Stimulated activated CD8-positive, alpha-beta memory T cell treated with anti-CD3 and anti-CD28 coated beads, Interleukin-7, amount 100 ng/mL, for 1 hour (primary cell): ENCODE measurements at regions not wholly inside any gene's neighbourhood (a gene's known extent, or its start where the extent isn't known, plus 50 kb on each side); places are given as distances from the start of the nearest gene placed in this dataset.

Experiments used
- DNase-seq, 2 donors: peaks; one replicate each; pipeline ENCODE4 v3.0.0-alpha.2; 2020; ENCODE audit warnings: low read depth in 2 of 2

DNA sequence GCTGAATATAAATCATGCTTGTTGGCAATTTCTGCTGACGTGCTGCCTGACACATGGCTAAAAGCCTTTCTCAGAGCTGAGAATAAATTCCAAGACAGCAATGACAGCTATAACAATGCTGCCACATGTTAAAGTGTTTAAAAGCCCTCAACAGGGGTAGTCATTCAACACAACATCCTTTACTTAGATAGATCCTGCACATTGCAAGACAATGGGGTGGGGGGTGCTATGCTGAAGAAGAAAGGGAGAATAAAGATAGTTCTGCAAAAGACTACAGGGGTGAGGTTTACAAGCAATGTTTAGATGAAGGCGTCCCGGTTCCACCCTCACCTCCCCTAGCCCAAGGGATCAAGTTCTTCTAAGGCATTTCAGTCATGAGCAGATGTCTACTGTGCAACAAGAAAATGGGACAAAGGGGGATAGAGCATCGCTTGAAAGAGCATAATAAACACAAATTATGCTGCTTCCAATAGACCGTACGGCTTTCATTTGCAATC, 291.0 kb upstream of the ACVR2A start:
- no peak for DNase-seq

DNA sequence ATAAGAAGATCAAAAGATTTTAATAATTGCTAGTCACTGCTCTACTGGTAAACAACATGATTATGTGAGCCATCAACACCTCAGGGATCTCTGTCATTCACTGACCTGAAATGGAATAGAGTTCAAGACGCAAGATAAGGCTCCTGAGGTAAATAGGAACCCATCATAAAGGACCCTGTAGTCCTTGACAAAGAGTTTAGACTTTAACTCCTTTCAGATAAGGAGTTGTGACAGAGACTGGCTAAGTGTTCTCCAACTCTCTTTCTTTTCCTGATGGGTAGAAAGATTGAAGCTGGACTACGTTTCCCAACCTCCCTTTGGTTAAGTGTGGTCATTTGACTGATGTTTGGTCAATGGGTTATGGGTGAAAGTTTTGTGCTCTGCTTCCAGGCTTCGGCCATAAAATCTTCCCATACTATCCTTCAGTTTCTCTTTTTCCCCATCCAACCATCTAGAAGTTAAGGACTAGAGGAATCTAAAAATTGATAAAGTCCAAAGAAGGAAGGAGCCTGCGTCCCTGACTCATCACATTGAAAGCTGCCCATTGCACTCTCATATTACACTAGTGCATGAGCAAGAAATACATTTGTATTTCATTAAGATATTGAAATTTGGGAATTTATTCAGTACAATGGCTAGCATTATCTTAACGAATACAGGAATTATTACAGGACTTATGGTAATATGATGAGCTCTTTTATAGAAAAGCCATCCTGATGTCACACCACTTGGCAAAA, 293.7 kb upstream of the ACVR2A start:
- no peak for DNase-seq

DNA sequence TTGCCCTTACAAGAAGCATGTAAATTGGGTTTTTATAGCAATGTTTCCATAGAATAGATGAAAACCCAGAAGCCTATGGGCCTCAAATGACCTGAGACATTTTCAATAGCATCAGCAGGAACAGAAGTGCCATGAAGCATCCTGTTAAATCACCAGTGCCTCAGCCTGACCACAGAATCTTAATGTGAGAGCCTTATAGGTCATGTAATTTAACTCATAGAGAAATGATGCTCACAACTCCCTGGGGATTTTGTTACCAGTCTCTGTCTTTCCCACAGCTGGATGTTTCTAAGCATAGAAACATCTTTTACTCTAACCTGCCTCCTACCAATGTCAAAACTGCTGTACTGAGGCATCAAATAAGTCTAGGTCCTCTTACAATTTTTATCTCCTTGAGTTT, 295.8 kb upstream of the ACVR2A start:
- no peak for DNase-seq

DNA sequence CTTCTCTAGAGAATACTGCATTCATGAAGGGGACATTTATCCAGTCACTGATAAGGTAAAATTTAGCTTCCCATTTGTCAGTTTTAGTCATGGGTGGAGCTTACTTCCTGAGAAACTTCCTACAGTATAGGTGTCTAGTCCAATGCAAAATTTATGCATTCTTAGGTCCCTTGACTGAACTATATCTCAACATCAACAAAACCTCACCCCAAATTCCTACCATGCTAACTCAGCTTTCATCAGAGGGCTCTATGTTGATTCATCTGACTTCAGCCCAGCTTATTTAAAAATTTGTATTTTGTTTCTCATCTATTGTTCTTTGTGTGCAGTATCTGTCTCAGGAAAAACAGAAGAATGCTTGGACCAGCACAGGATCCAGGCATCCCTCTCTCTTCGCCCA, 296.4 kb upstream of the ACVR2A start:
- DNase-seq = no peak

DNA sequence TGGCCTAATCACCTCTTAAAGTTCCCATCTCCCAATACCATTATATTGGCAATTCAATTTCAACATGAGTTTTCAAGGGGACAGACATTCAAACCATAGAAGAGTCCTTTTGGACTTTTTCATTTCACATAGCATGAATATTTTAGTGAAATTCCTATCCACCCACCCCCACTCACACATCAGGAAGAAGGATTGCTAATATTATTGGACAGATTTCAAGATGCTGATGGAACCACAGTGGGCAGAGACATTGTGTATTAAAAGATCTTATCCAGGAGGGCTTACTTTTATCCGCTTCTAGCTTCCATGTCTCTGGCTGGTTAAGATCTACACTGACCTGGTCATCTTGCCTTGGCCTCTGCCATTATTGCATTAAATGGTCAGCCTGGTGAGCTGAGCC, 297.4 kb upstream of the ACVR2A start:
- DNase-seq = no peak

DNA sequence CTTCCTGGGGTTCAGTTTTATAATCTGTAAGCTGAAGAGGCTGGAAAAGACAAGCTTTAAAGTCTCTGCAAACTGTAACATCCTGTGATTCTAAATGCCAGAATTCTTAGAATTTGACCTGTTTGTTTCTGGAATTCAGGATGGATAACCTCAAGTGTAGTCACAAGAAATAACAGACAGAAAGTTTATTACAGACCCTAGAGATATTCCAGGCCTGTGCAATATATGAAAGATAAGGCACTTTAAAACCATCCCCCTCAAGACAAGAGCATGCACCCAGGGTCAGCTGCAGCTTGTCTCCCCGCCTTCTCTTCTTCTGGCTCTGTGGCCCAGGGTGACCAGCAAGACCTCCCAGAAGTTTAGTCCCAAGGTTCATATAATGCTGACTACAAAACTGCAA, 298.7 kb upstream of the ACVR2A start:
- DNase-seq = no peak

DNA sequence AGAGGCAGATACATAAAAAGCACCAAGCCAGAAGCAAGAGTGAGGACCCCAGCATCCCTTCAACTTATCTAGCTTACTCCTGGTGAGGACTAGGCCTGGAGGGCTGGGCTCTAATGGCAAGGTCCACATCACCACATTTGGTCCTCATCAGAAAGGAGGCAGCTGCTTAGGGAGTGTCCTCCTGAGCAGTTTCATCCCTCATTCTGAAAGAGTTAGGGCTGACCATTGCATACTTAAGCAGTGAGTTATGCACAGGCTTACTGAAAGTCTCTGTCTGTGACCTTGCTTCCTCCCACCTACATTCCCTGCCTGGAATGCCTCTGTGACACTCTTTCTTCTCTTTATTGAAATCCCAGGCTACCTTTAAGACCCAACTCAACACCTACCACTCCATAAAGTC, 301.8 kb upstream of the ACVR2A start:
- DNase-seq = no peak

DNA sequence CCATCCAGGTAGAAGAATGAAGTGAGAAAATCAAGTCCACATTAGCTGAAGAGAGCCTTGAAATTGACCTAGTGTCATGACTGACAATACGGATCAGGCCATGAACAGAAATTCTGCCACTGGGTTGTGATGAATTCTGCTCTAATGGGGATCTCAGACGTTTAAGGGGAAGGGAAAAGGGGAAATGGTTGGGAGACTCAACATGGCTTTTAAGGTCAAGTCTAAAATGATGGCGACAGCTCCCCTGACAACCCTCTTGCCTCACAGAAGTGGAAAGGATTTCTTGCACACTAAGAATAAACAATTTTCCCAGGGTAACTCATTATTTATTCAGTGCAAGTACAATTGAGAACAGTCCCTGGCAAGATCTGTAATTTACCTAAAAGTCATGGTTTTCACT, 302.5 kb upstream of the ACVR2A start:
- no peak for DNase-seq

DNA sequence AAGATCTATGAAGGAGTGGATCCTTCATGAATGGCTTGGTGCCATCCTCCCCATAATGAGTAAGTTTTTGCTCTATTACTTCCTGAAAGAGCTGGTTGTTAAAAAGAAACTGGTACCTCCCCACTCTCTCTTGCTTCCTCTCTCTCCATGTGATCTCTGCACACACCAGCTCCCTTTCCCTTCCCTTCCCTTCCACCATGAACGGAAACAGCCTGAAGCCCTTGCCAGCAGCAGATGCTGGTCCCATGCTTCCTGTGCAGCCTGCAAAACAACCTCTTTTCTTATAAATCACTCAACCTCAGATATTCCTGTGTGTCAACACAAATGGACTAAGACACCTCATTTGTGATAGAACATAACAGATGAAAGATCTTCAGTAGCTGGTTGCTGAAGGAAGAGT, 303.5 kb upstream of the ACVR2A start:
- DNase-seq = no peak

DNA sequence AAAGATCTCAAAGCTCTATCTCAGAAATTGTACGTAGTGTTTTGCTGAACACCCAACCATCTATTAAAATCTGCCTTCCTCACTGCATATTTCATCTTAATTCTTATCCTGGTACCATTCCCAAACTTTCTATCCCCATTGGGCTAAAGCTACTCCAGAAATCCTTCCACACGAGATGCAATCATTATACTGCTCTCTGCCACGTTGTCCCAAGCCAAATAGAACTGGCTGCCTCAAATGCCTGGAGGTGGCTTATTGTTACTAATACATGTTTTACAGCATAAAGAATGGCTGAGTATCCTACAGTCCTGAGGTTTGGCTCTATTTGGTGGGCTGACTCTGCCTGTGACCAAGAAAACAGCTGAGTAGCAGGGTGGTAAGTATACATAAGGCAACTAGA, 306.0 kb upstream of the ACVR2A start:
- DNase-seq = no peak

DNA sequence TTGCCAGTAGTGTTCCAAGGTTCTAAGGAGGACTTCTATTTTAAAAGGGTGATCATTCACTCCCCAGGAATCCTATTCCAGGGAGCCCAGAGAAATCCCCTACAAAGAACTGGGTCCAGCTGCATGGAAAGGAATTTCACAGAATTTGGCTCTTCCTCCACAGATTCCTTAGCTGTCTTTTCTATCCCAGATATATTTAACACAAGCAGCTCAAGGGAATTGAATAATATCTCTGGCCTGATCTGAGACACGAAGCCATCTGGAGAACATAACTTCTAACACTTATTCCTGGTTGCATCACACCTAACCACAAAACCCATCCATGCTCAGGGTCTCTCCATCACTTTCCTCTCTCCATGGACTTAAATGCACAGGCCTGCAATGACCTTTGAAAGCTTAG, 306.7 kb upstream of the ACVR2A start:
- DNase-seq = no peak

DNA sequence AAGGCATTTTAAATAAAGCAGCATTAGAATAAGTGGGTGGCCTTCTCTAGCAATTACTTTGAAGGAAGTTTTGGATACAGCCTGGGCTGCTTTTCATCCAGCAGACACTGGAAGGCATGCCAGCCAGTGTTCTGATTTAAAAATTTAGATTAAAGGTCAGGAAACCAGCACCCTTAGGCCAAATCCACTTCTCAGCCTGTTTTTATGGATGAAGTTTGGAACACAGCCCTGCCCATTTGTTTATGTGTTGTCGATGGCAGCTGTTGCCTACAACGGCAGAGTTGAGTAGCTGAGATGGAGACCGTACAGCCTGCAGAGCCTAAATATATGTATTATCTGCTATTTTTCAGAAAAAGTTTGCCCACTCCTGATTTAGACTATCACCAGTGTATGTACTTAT, 313.6 kb upstream of the ACVR2A start:
- DNase-seq = no peak

DNA sequence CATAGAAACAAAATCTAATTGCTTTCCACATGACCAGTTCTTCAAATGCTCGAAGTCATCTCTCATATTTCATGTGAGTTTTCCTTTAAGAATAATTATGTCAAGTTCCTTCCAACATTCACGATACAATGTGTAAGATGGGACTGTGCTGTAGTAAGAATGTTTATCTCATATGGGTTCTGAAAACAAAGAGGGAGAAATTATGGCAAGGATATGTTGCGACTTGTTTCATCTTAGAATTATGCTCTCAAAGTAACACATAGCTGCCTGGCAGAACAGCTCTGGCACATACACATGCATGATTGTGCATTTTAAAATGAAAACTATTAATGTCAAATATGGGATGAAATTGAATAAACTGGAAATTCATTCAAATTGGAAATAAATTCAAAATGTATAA, 314.8 kb upstream of the ACVR2A start:
- DNase-seq = no peak

DNA sequence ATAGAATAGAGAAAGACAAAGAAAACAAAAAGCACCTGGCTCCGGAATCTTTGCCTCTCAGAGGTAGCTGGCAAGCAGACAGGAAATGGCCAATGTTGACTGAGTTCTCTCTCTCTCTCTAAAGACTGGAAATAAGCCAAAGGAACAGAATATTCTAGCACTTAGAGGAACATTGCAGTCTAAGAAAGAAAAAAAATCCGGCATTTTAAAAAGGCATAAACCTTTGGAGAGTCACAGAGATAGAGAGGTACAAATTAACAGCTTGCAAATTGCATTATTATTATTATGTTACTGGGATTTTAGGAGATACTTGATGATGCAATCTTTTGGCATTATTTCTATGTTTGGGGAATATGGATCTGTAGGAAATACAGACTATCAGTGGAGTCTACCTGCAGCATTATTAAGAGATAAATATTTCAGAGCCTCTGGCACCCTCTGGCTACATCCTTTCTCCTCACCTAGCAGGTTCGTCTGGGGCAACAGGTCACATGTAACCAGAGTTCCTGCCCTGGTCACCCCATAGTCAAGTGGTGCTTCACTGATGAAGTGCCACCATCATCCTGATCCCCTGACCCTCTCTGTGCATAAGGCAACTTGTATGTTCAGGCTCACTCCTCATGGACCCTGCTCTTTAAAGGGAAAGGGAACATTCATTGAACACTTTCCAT, 318.9 kb upstream of the ACVR2A start:
- DNase-seq = no peak

DNA sequence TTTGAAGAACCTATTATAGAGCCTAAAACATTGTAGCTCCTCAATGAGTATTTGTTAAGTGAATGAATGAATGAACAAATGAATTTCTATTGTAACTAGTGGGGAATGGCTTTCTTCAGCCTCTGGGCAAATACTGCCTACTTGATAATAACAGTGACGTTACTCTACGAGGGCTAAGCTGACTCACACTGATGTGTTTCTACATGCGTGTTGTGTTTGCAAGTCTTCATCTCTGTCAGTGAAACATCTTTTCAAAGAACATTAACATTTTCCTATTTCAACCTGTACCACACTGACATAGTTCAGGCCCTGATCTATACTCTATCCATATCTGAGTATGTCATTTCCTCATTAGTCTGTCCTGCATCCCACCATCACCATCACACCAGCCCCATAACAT, 319.9 kb upstream of the ACVR2A start:
- no peak for DNase-seq

DNA sequence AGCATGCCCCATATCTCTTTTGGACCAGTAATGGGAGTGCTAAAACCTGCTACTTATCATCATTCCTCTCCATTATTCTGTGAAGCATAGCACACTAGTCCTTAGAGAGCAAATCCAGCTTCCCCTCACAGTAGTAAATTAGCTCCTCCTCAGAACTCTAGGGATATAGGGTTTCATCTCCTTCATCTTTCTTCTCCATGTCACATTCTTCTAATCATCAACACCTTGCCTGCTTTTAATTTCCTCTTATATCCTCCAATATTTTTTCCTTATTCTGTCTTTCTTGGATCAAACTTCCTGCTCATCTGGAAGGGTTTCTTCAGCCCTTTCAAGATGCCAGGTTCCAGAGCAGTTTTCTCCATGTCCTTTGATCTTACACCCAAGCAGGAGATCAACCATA, 321.4 kb upstream of the ACVR2A start:
- DNase-seq = no peak

DNA sequence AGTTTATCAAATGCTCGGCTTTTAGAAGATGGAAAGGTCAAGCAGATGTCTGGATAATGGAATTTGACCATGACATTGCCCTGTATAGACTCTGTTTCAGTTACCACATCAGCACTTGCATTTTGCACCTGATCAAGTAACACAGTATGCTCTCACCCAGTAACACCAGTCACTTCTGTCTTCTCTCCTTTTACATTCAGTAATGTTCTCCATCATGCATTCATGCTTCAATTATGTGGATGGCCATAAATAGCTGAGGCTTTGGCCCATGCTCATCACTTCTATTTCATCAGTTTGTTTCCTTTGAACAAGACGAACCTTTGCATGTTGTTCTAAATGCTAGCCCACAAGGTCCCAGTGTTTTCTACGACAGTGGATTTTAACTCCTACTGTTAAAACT, 322.9 kb upstream of the ACVR2A start:
- DNase-seq = no peak

DNA sequence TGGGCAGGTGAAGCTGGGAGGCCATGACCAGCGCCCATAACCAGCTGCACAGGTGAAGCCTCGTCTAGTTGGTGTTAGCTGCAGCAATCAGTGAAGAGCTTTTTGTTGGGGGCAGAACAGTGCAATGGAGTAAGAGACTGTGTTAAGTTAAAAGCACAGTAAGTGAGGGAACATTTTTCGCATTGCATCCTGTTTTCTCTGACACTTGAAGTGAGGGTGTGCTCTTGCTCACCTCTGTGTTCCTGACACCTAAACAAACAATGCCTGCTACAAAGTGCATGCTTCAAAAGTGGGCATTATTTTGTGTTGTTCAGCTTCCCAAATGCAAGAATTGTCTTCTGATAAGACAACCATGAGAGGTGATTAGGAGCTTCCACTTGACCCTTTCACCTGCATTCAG, 324.0 kb upstream of the ACVR2A start:
- DNase-seq = no peak

DNA sequence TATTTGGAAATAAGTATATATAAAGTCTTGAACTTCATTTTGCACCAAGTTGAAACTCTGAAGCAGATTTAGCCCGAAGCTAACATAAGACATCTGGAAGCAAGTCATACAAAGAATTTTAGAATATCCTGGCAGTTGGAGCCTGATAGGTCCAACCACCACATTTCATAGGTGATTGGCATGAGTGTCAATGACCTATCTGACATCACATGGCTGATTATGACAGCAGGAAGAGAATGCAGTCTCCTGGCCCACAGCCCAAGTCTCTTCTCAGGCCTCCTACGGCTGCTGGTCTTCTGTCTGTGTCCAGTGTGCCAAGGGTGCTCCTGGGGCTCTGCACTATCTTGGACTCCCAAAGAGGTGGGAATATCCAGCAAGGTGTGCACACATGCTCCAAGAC, 325.7 kb upstream of the ACVR2A start:
- DNase-seq = no peak

DNA sequence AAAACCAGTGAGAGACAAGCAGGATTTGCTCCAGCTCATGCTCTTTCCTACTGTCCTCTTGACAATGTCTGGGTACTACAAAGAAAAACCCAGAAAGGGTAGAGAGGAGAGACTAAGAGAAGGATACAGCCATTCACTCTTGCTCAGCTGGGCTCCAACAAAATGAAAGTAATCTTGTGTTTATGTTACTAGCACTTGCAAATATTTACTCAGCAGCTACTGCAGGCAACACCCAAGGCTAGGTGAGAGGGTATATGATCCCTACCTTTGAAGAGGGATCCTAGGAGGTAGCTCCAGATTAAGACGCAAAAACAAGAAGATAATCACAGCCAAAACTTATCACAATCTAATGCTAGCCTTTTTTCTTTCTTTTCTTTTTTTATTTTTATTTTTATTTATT, 329.6 kb upstream of the ACVR2A start:
- no peak for DNase-seq

DNA sequence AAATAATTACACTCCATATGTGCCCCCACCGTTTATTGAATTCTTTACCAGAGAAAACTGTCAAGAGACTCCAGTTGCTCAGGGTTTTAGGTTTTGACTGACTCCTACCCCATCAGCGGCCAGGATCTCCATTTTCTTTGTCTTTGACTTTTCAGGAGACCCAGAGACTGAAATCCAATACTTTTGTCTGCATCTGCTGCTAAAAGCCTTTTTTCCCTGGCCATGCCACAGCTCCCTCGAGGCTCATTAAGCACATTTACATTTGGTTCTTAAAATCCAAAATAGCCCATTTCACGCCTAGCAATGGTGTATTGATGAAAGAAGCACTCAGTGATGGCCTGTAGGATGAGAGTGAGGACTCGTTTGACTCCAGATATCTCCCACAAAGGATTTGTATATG, 332.6 kb upstream of the ACVR2A start:
- no peak for DNase-seq

DNA sequence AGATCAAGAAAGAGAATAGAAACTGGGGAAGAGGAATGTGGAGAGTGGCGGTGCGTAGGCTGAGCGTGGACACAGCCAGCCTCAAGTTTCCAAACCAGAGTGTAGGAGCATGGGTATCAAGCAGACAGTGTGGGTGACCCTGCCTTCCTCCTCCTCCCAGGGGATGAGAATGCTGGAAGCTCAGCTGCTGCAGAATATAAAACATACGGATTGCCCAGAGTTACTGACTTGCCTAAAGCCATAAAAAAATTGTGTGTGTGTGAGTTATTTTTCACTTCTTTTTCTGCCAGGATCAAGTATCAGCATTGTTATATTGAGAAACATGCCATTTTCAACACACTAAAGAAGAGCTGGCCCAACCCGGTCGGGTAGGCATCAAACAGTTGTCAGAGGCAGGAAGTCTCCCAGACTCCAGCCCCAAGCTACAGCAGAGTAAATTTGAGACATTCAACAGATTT, 333.3 kb upstream of the ACVR2A start:
- no peak for DNase-seq

DNA sequence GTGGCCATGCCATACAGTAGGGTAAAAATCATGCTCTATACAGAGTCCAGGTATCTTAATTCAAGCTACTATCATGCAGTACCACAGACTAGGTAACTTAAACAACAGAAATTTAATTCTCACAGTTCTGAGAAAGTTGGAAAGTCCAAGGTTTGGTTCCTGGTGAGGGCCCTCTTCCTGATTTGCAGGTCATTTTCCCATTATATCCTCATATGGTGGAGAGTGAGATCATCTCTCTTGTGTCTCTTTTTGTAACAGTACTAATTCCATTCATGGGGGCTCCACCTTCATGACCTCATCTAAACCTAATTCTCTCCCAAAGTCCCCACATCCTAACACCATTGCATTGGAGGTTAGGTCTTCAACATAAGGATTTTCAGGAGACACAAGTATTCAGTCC, 335.0 kb upstream of the ACVR2A start:
- no peak for DNase-seq

DNA sequence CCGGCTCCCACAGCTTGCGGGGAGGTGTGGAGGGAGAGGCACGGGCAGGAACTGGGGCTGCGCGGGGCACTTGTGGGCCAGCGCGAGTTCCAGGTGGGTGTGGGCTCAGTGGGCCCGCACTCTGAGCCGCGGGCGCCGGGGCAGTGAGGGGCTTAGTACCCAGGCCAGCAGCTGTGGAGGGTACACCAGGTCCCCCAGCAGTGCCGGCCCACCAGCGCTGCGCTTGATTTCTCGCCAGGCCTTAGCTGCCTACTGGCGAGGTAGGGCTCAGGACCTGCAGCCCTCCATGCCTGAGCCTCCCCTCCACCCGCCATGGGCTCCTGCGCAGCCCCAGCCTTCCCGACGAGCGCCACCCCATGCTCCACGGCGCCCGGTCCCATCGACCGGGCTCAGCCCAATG, 337.9 kb upstream of the ACVR2A start:
- no peak for DNase-seq
